ENCODE measurements at regions not wholly inside any gene's neighbourhood (a gene's known extent, or its start where the extent isn't known, plus 50 kb on each side); places are given as distances from the start of the nearest gene placed in this dataset.
A peak's percentile ranks its signal among the peaks of the same experiment; 100 is the strongest.

DNA sequence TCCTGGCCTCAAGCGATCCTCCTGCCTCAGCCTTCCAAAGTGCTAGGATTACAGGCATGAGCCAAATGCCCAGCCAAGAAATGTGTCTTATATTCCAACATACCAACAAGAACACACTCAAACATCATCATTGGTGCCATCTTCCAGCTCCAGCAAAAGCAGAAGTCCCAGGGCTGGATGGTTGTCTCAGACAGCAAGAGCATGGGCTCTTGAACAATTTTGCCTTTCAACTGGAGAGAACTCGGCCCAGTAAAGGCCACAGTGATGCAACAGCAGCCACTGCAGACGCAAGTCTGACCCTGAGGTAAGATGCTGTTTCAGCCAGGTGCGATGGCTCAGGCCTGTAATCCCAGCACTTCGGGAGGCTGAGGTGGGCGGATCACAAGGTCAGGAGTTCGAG lies 52.8 kb upstream of the NFE2L3 start:
- H3K36me3 Mint-ChIP-seq: no peaks in the 10 kb centered on the region
- no peak overlapping the region for H3K27ac Mint-ChIP-seq
- H3K9me3 Mint-ChIP-seq: no peaks in the 10 kb centered on the region
- no peaks in the 10 kb centered on the region for H3K27me3 Mint-ChIP-seq (ENCODE audit: low read depth)
- peaks cover 10% of the 10 kb centered on the region for H3K4me1 Mint-ChIP-seq
- DNase-seq (ENCODE audit: low spot score in 2 of 2, unreplicated experiment in 2 of 2): no peak
- H3K4me3 Mint-ChIP-seq: no peak overlapping the region
- no peak for TF ChIP-seq CTCF (IDR thresholded peaks at IDR 0.05; ENCODE audit: unreplicated experiment)

DNA sequence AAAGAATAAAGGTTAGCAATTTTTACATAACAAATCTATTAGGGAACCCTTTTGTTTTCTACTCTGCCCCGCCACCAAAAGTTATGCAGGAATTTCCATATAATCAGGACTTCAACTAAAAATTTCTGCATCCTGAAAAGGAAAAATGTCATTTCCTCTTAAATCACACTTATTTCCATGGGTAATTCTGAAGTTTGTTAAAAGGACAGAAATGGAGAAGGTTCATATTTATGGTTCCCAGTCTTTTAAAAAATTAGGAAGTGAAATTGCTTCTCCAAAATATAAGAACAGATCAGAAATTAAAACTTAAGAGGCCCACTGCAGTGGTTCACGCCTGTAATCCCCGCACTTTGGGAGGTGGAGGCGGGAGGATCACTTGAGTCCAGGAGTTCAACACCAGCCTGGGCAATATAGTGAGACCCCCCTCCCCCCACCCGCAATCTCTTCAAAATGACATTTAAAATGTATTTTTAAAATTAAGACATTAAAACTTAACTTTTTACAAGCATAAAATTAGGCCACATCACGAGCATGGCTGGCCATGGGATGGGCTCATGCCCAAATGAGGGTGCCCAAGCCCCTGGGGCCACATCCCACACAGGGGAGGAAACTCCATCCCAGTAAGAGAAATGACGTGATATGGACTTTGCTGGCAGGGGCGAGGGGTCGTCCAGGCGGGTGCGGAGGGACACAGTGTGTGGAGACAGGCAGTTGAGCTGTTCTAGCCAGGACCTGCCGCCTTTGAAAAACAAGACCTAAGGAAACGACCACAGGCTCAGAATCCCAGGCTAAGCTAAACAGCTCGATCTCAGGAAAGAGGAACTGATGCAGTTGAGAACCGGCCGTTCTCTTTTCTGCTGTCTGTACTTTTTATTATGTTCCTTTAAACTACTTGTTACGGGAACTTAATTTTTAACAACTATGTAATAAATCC lies 51.3 kb upstream of the NFE2L3 start:
- Mint-ChIP-seq H3K4me3 (no peak overlapping the region), H3K27ac (no peak overlapping the region), H3K4me1 (peaks cover 10% of the 10 kb centered on the region), H3K27me3 (ENCODE audit: low read depth) (no peaks in the 10 kb centered on the region), H3K9me3 (no peaks in the 10 kb centered on the region), H3K36me3 (no peaks in the 10 kb centered on the region)
- TF ChIP-seq CTCF (IDR thresholded peaks at IDR 0.05; ENCODE audit: unreplicated experiment): no peak
- no peak for DNase-seq (ENCODE audit: low spot score in 2 of 2, unreplicated experiment in 2 of 2)

GRCh38 chr7:26101361-26102151 lies 50.4 kb upstream of the NFE2L3 start:
- no peak for TF ChIP-seq CTCF (IDR thresholded peaks at IDR 0.05; ENCODE audit: unreplicated experiment)
- Mint-ChIP-seq H3K4me1 (peaks cover 10% of the 10 kb centered on the region), H3K36me3 (no peaks in the 10 kb centered on the region), H3K9me3 (no peaks in the 10 kb centered on the region), H3K27me3 (ENCODE audit: low read depth) (no peaks in the 10 kb centered on the region), H3K4me3 (no peak overlapping the region), H3K27ac (peak overlapping the region; percentile 4)
- DNase-seq (ENCODE audit: low spot score in 2 of 2, unreplicated experiment in 2 of 2): no peak

DNA sequence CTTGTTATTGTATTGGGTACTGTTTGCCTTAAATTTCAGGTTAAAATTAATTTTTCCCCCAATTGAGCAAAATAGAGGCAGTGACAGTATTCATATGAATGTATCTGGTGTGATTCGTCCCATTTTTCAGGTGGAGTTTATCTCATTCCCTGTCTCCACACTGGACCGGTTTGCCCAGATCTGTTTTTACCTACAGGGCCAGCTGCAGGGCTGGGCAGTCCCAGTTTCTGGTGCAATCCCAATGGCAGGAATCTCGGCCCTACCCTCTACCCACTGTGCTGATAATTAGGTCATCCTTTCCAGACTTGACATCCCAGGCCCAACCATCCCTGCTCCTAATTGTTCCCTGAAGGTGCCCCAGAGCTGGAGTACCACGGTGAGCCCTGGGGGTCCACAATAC lies 49.8 kb upstream of the NFE2L3 start:
- Mint-ChIP-seq H3K4me3 (no peak overlapping the region), H3K27me3 (ENCODE audit: low read depth) (no peaks in the 10 kb centered on the region), H3K36me3 (no peaks in the 10 kb centered on the region), H3K27ac (no peak overlapping the region), H3K9me3 (no peaks in the 10 kb centered on the region), H3K4me1 (peaks cover 10% of the 10 kb centered on the region)
- no peak for TF ChIP-seq CTCF (IDR thresholded peaks at IDR 0.05; ENCODE audit: unreplicated experiment)
- DNase-seq (ENCODE audit: low spot score in 2 of 2, unreplicated experiment in 2 of 2): no peak

Small RNAs in the stretch of these regions (microRNA-seq; reads per million reads assigned to microRNA genes)
- 1,369 reads per million, percentile 82 among the genes with 10 or more reads in this experiment for gene MIR148A

All from mesothelial cell of epicardium (in vitro differentiated cells).